Fibroblast of the aortic adventitia (primary cell): ENCODE measurements at regions not wholly inside any gene's neighbourhood (a gene's known extent, or its start where the extent isn't known, plus 50 kb on each side); places are given as distances from the start of the nearest gene placed in this dataset.

ENCODE experiments used
- DNase-seq: peaks from one replicate; pipeline ENCODE4 v3.0.0-alpha.2; 2010; ENCODE audit warnings: low read depth
- H3K4me3 ChIP-seq: 2 replicates; pipeline ENCODE4 v1.5.1; 2011; ENCODE audit warnings: low read depth, mild to moderate bottlenecking, control low read depth, low read length, moderate library complexity
- TF ChIP-seq, protein P1 (sequence below): IDR thresholded peaks from 2 replicates; pipeline ENCODE4 v1.5.1; 2011; ENCODE audit warnings: mild to moderate bottlenecking, low read length, control low read depth, inconsistent platforms; ENCODE audit not compliant: insufficient read depth

DNA sequence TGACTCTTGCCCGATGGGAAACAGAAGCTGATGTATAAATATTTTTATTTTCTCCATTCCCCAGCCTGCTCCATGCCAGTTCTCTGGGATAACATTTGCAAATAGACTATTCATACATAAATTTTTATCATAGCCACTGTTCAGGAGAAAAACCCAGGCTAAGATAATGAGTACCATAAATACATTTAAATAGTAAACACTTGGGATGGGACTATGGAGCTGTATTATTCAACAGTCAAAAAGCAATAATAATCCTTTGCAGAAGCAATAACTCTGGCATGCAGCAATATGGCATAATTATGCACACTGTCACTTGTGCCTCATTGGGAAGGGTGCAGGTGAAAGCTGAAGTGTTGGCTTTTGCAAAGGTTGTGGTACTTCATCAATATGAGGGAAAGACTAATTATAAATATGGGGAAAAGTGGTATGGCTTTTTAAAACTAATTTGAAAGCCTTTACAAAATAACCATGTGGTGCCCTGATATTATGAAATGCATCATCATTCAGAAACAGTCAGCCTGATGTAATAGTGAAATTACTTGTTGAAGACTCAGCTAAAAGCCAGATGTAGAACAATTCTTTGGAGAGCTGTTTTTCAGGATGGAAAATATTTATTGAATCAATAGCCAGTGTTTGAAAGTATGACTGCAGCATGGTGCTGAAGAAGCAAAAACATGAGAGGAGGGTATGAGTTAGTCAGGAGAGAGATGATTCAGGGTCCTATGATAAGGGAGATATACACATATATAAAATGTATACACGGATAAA is 2476.7 kb downstream of the PCDH9 start:
- TF ChIP-seq, protein P1, sequence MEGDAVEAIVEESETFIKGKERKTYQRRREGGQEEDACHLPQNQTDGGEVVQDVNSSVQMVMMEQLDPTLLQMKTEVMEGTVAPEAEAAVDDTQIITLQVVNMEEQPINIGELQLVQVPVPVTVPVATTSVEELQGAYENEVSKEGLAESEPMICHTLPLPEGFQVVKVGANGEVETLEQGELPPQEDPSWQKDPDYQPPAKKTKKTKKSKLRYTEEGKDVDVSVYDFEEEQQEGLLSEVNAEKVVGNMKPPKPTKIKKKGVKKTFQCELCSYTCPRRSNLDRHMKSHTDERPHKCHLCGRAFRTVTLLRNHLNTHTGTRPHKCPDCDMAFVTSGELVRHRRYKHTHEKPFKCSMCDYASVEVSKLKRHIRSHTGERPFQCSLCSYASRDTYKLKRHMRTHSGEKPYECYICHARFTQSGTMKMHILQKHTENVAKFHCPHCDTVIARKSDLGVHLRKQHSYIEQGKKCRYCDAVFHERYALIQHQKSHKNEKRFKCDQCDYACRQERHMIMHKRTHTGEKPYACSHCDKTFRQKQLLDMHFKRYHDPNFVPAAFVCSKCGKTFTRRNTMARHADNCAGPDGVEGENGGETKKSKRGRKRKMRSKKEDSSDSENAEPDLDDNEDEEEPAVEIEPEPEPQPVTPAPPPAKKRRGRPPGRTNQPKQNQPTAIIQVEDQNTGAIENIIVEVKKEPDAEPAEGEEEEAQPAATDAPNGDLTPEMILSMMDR = no peak
- H3K4me3 ChIP-seq = no peak overlapping the region
- DNase-seq = peak; percentile 69

DNA sequence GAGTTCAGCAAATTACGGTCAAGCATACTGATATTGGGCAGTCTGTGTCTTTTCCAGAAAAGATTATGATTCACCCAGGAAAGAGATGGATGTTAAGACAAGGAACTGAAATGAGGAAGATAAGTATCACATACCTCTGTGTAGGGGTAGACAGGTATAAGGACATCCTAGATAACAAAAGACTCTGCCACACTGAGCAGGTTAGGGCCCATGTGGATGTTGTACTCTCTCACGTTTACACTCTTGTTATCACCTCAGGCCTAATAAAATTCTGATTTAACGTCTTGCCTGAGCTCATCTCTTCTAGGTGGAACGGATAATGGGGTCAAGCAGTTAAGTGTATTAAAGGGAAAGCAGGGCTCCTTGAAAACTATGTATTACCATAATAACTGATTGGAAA is 2480.8 kb downstream of the PCDH9 start:
- H3K4me3 ChIP-seq = no peak overlapping the region
- TF ChIP-seq, protein P1 = no peak
- no peak for DNase-seq

DNA sequence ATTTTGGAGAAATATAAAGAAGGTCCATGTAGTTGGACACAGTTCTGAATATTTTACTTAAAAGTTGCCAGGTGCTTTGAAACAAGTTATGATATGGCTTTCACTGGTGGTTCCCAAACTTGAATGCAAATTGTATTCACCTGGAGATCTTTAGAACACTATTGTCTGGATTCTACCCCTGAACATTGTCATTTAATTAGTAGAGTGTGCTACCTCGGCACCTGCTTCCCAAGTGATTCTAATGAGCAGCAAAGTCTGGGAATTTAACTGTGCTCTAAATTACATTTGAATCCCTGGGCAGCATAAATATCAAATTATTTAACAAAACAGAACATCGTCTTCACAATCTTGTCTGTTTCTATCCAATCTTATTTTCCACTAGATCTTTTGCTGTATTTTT is 2483.3 kb downstream of the PCDH9 start:
- TF ChIP-seq, protein P1 = no peak
- no peak overlapping the region for H3K4me3 ChIP-seq
- no peak for DNase-seq

GRCh38 chr13:64740493-64740892 is 2489.6 kb downstream of the PCDH9 start:
- H3K4me3 ChIP-seq = no peak overlapping the region
- no peak for DNase-seq
- TF ChIP-seq, protein P1 = no peak

DNA sequence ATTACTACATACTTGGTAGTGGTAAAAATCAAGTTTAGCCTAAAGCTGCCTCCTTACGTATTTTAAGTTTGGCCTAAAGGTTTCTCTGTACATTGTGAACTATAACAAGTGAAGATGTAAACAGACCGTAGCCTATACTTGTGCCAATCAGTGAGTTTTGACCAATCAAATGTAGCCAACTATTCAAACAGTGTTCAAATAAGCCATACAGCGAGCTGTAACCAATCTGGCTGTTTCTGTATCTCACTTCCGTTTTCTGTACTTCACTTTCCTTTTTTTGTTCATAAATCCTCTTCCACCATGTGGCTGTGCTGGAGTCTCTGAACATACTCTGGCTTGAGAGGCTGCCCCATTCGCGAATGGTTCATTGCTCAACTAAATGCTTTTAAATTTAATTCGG is 2504.6 kb downstream of the PCDH9 start:
- H3K4me3 ChIP-seq = no peak overlapping the region
- TF ChIP-seq, protein P1 = no peak
- DNase-seq = no peak

DNA sequence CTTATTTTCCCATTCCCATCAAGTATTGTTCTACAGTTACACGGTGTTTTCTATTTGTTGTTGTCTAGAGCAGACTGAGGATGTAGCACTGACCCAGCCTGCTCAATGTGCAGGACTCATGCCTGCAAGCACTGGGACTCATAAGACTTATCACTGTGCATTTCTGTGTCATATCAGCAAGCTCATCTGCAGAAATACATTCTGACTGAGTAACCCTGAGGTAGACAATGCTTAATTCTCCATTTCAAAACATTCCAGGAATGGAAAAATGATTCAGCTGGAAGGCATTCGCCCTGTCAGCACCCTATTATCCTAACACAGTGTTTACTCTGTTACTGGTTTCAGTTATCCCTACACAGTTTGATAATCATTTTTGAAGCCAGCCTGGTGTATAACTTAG is 2506.4 kb downstream of the PCDH9 start:
- TF ChIP-seq, protein P1 = no peak
- H3K4me3 ChIP-seq = no peak overlapping the region
- DNase-seq = peak; percentile 96

GRCh38 chr13:64718116-64718515 is 2512.0 kb downstream of the PCDH9 start:
- H3K4me3 ChIP-seq = no peak overlapping the region
- no peak for DNase-seq
- TF ChIP-seq, protein P1 = no peak
